ENCODE measurements at regions not wholly inside any gene's neighbourhood (a gene's known extent, or its start where the extent isn't known, plus 50 kb on each side); places are given as distances from the start of the nearest gene placed in this dataset.
A peak's percentile ranks its signal among the peaks of the same experiment; 100 is the strongest.

DNA sequence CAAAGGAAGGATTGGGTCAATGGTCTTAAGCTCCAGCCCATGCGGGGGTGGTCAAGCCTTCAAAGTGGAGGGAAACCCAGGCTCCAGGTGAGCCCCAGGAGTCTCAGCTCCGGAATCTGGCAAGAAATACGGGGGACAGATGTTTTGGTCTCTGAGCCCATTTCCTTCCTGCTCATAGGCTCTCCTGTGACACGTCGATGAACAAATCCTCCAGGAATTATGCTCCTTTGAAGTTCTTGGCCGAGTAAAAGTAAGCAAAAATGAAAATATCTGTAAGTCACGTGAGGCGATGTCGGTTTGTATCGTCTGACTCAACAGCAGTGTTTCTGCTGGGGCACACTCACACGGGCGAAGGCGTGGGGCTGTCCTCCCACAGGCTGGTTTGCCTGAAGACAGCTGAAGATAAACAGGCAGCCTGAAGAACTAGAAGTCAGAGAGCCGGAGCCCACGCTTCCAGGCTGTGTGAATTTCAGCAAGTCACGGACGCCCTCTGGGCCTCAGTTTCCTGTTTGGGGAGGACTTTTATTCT is 52.6 kb upstream of the SMNDC1 start (continued):
- TF ChIP-seq RELA (IDR thresholded peaks at IDR 0.05; ENCODE audit: borderline replicate concordance, partially characterized antibody), result no peak
- TF ChIP-seq, protein P1, sequence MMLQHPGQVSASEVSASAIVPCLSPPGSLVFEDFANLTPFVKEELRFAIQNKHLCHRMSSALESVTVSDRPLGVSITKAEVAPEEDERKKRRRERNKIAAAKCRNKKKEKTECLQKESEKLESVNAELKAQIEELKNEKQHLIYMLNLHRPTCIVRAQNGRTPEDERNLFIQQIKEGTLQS (IDR thresholded peaks at IDR 0.05; ENCODE audit: borderline replicate concordance, extremely low read depth, low read depth, low read length), result 0 out of 2 replicates have a peak, but pooled peaks have one; percentile 58
- TF ChIP-seq ZNF274 (IDR thresholded peaks at IDR 0.05; ENCODE audit: insufficient read depth, insufficient read length), result no peak
- peak; percentile 75; the same call in 1 of the 2 replicates for TF ChIP-seq CREM (IDR thresholded peaks at IDR 0.05; ENCODE audit: low read depth)
- no peak for TF ChIP-seq SREBF1 (IDR thresholded peaks at IDR 0.05; ENCODE audit: low read length)
- no peak for TF ChIP-seq GABPA (IDR thresholded peaks at IDR 0.05; ENCODE audit: low read depth)
- 0 out of 2 replicates have a peak, but pooled peaks have one; percentile 77 for TF ChIP-seq TCF3 (IDR thresholded peaks at IDR 0.05; ENCODE audit: borderline replicate concordance, insufficient read depth, low read depth, low read length)
- TF ChIP-seq FOXM1 (IDR thresholded peaks at IDR 0.05; ENCODE audit: low read depth, low read length), result no peak
- no peak for TF ChIP-seq ZNF217 (IDR thresholded peaks at IDR 0.05)
- no peak; the same call in 1 of the 2 replicates for TF ChIP-seq ZBED1 (IDR thresholded peaks at IDR 0.05; ENCODE audit: borderline replicate concordance)
- TF ChIP-seq RUNX3 (IDR thresholded peaks at IDR 0.05; ENCODE audit: low read length), result no peak
- TF ChIP-seq SUZ12 (IDR thresholded peaks at IDR 0.05; ENCODE audit: unreplicated experiment), result no peak
- no peak for TF ChIP-seq EZH2 (IDR thresholded peaks at IDR 0.05; ENCODE audit: borderline replicate concordance, control insufficient read depth, low read depth, low read length)
- peak; percentile 96 for TF ChIP-seq RAD51 (IDR thresholded peaks at IDR 0.05)
- TF ChIP-seq, protein P2, sequence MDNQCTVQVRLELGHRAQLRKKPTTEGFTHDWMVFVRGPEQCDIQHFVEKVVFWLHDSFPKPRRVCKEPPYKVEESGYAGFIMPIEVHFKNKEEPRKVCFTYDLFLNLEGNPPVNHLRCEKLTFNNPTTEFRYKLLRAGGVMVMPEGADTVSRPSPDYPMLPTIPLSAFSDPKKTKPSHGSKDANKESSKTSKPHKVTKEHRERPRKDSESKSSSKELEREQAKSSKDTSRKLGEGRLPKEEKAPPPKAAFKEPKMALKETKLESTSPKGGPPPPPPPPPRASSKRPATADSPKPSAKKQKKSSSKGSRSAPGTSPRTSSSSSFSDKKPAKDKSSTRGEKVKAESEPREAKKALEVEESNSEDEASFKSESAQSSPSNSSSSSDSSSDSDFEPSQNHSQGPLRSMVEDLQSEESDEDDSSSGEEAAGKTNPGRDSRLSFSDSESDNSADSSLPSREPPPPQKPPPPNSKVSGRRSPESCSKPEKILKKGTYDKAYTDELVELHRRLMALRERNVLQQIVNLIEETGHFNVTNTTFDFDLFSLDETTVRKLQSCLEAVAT (IDR thresholded peaks at IDR 0.05), result 0 out of 2 replicates have a peak, but pooled peaks have one; percentile 9
- peak; percentile 21; the same call in 1 of the 2 replicates for TF ChIP-seq MEF2A (IDR thresholded peaks at IDR 0.05; ENCODE audit: insufficient read depth, low read depth, low read length)
- TF ChIP-seq KDM1A (IDR thresholded peaks at IDR 0.05; ENCODE audit: borderline replicate concordance), result no peak
- TF ChIP-seq, protein P3, sequence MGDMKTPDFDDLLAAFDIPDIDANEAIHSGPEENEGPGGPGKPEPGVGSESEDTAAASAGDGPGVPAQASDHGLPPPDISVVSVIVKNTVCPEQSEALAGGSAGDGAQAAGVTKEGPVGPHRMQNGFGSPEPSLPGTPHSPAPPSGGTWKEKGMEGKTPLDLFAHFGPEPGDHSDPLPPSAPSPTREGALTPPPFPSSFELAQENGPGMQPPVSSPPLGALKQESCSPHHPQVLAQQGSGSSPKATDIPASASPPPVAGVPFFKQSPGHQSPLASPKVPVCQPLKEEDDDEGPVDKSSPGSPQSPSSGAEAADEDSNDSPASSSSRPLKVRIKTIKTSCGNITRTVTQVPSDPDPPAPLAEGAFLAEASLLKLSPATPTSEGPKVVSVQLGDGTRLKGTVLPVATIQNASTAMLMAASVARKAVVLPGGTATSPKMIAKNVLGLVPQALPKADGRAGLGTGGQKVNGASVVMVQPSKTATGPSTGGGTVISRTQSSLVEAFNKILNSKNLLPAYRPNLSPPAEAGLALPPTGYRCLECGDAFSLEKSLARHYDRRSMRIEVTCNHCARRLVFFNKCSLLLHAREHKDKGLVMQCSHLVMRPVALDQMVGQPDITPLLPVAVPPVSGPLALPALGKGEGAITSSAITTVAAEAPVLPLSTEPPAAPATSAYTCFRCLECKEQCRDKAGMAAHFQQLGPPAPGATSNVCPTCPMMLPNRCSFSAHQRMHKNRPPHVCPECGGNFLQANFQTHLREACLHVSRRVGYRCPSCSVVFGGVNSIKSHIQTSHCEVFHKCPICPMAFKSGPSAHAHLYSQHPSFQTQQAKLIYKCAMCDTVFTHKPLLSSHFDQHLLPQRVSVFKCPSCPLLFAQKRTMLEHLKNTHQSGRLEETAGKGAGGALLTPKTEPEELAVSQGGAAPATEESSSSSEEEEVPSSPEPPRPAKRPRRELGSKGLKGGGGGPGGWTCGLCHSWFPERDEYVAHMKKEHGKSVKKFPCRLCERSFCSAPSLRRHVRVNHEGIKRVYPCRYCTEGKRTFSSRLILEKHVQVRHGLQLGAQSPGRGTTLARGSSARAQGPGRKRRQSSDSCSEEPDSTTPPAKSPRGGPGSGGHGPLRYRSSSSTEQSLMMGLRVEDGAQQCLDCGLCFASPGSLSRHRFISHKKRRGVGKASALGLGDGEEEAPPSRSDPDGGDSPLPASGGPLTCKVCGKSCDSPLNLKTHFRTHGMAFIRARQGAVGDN (IDR thresholded peaks at IDR 0.05), result 0 out of 2 replicates have a peak, but pooled peaks have one; percentile 53
- 0 out of 2 replicates have a peak, but pooled peaks have one; percentile 19 for TF ChIP-seq RAD21 (IDR thresholded peaks at IDR 0.05; ENCODE audit: insufficient read depth, low read depth, low read length)
- TF ChIP-seq TBL1XR1 (IDR thresholded peaks at IDR 0.05; ENCODE audit: low read depth, low read length), result peak; percentile 36
- TF ChIP-seq POLR2AphosphoS5 (IDR thresholded peaks at IDR 0.05; ENCODE audit: low read length), result peak; percentile 49
- TF ChIP-seq FOXK2 (IDR thresholded peaks at IDR 0.05), result peak; percentile 48
- TF ChIP-seq, protein P4, sequence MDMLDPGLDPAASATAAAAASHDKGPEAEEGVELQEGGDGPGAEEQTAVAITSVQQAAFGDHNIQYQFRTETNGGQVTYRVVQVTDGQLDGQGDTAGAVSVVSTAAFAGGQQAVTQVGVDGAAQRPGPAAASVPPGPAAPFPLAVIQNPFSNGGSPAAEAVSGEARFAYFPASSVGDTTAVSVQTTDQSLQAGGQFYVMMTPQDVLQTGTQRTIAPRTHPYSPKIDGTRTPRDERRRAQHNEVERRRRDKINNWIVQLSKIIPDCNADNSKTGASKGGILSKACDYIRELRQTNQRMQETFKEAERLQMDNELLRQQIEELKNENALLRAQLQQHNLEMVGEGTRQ (IDR thresholded peaks at IDR 0.05; ENCODE audit: borderline replicate concordance, low read depth, low read length), result peak; percentile 77
- TF ChIP-seq, protein P5, sequence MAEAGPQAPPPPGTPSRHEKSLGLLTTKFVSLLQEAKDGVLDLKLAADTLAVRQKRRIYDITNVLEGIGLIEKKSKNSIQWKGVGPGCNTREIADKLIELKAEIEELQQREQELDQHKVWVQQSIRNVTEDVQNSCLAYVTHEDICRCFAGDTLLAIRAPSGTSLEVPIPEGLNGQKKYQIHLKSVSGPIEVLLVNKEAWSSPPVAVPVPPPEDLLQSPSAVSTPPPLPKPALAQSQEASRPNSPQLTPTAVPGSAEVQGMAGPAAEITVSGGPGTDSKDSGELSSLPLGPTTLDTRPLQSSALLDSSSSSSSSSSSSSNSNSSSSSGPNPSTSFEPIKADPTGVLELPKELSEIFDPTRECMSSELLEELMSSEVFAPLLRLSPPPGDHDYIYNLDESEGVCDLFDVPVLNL (IDR thresholded peaks at IDR 0.05; ENCODE audit: low read depth, low read length), result no peak
